ENCODE measurements at regions not wholly inside any gene's neighbourhood (a gene's known extent, or its start where the extent isn't known, plus 50 kb on each side); places are given as distances from the start of the nearest gene placed in this dataset.
"Not testable (repeated sequence)": the region's sequence is repeated elsewhere in the genome, so short reads cannot be mapped to it uniquely, and the experiment has no call there.

GRCh38 chr10:81733542-81733941, 141.5 kb upstream of the NRG3 start:
- Mint-ChIP-seq H3K27ac (no peak overlapping the region), H3K9me3 (peaks cover 7% of the 10 kb centered on the region), H3K4me3 (no peak overlapping the region), H3K4me1 (ENCODE audit: low read depth) (no peaks in the 10 kb centered on the region), H3K27me3 (no peaks in the 10 kb centered on the region), H3K36me3 (ENCODE audit: low read depth) (no peaks in the 10 kb centered on the region)

- not testable (repeated sequence) for H3K27ac Mint-ChIP-seq; H3K36me3 Mint-ChIP-seq (ENCODE audit: low read depth); H3K4me1 Mint-ChIP-seq (ENCODE audit: low read depth); H3K27me3 Mint-ChIP-seq; H3K9me3 Mint-ChIP-seq; H3K4me3 Mint-ChIP-seq
These were observed 139.8 kb upstream of the NRG3 start for GRCh38 chr10:81735167-81735566.

- Mint-ChIP-seq H3K27ac (no peak overlapping the region), H3K27me3 (no peaks in the 10 kb centered on the region), H3K4me3 (no peak overlapping the region), H3K36me3 (ENCODE audit: low read depth) (no peaks in the 10 kb centered on the region), H3K9me3 (peaks cover 4% of the 10 kb centered on the region), H3K4me1 (ENCODE audit: low read depth) (no peaks in the 10 kb centered on the region)
These were observed 115.9 kb upstream of the NRG3 start for GRCh38 chr10:81759111-81759510.

DNA sequence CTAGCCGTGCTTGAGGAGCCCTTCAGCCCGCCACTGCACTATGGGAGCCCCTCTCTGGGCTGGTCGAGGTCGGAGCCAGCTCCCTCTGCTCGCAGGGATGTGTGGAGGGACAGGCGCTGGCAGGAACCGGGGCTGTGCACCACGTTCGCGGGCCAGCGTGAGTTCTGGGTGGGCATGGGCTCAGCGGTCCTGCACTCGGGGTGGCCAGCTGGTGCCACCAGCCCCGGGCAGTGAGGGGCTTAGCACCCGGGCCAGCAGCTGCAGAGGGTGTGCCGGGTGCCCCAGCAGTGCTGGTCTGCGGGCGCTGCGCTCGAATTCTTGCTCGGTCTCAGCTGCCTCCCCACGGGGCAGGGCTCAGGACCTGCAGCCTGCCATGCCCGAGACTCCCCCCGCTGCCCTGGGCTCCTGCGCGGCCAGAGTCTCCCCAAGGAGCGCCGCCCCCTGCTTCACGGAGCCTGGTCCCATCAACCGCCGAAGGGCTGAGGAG, 90.8 kb upstream of the NRG3 start:
- Mint-ChIP-seq H3K27ac (no peak overlapping the region), H3K4me3 (no peak overlapping the region), H3K9me3 (peaks cover 5% of the 10 kb centered on the region), H3K27me3 (no peaks in the 10 kb centered on the region), H3K36me3 (ENCODE audit: low read depth) (no peaks in the 10 kb centered on the region), H3K4me1 (ENCODE audit: low read depth) (no peaks in the 10 kb centered on the region)

GRCh38 chr10:81792729-81793128, 82.3 kb upstream of the NRG3 start:
- Mint-ChIP-seq H3K27ac (no peak overlapping the region), H3K4me1 (ENCODE audit: low read depth) (no peaks in the 10 kb centered on the region), H3K36me3 (ENCODE audit: low read depth) (no peaks in the 10 kb centered on the region), H3K9me3 (no peaks in the 10 kb centered on the region), H3K27me3 (no peaks in the 10 kb centered on the region), H3K4me3 (no peak overlapping the region)

GRCh38 chr10:81806842-81807241, 68.2 kb upstream of the NRG3 start:
- H3K27ac Mint-ChIP-seq, result no peak overlapping the region
- H3K36me3 Mint-ChIP-seq (ENCODE audit: low read depth), result no peaks in the 10 kb centered on the region
- no peaks in the 10 kb centered on the region for H3K27me3 Mint-ChIP-seq
- H3K9me3 Mint-ChIP-seq, result peaks cover 24% of the 10 kb centered on the region
- H3K4me3 Mint-ChIP-seq, result no peak overlapping the region
- no peaks in the 10 kb centered on the region for H3K4me1 Mint-ChIP-seq (ENCODE audit: low read depth)

GRCh38 chr10:81814842-81815241, 60.2 kb upstream of the NRG3 start:
- H3K27ac Mint-ChIP-seq, result no peak overlapping the region
- H3K27me3 Mint-ChIP-seq, result no peaks in the 10 kb centered on the region
- no peaks in the 10 kb centered on the region for H3K9me3 Mint-ChIP-seq
- no peak overlapping the region for H3K4me3 Mint-ChIP-seq
- no peaks in the 10 kb centered on the region for H3K36me3 Mint-ChIP-seq (ENCODE audit: low read depth)
- no peaks in the 10 kb centered on the region for H3K4me1 Mint-ChIP-seq (ENCODE audit: low read depth)

GRCh38 chr10:81817596-81818170, 57.3 kb upstream of the NRG3 start:
- Mint-ChIP-seq H3K9me3 (no peaks in the 10 kb centered on the region), H3K4me3 (no peak overlapping the region), H3K4me1 (ENCODE audit: low read depth) (no peaks in the 10 kb centered on the region), H3K27ac (no peak overlapping the region), H3K27me3 (no peaks in the 10 kb centered on the region), H3K36me3 (ENCODE audit: low read depth) (no peaks in the 10 kb centered on the region)

DNA sequence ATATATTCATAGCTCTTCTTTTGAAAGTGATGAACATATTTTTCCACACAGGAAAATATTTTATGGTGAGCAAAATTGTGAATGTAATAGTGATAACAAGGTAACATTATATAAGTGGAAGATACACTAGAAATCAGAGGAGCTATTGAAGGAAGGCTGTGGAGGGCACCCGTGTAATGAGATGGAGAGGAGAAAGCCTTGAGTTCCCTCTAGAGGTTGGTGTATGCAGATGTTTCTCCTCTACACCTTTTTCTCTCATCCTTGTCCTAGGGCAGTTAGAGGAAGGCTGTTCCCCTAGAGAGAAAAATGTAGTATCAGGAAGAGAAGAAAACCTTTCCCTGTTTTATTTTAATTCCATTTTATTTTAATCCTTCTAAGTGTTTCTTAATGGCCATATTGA, 54.6 kb upstream of the NRG3 start:
- H3K27ac Mint-ChIP-seq, result no peak overlapping the region
- no peak overlapping the region for H3K4me3 Mint-ChIP-seq
- H3K9me3 Mint-ChIP-seq, result peaks cover under 1% of the 10 kb centered on the region
- no peaks in the 10 kb centered on the region for H3K36me3 Mint-ChIP-seq (ENCODE audit: low read depth)
- H3K4me1 Mint-ChIP-seq (ENCODE audit: low read depth), result no peaks in the 10 kb centered on the region
- no peaks in the 10 kb centered on the region for H3K27me3 Mint-ChIP-seq
